ENCODE measurements at regions not wholly inside any gene's neighbourhood (a gene's known extent, or its start where the extent isn't known, plus 50 kb on each side); places are given as distances from the start of the nearest gene placed in this dataset.

DNA sequence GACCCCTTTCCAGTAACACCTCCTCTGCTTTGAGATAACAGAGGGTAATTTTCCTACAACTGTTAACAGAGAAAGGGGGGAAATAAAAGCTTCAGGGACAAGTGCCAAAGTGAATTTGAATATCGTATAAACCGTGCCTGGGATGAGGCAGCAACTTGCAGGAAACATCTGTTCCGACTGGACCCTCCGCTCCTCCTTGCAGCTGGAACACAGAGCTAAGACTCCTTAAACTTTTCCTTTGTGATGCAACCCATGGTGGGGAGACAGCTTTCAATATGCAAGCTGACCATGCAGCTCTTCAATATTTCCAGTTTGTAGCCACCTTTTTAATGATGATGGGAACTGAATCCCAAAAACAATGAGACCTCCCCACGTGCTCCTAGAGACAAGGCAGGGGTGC is 432.6 kb downstream of the ZNF536 start:
- DNase-seq = no peak

DNA sequence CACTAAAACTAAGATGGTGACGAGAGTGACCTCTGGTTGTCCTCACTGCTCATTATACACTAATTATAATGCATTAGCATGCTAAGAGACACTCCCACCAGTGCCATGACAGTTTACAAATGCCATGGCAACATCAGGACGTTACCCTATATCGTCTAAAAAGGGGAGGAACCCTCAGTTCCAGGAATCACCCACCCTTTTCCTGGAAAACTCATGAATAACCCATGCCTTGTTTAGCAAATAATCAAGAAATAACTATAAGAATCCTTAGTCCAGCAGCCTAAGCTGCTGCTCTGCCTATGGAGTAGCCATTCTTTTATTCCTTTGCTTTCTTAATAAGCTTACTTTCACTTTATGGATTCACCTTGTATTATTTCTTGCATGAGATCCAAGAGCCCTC is 432.1 kb downstream of the ZNF536 start:
- peak; percentile 14 for DNase-seq

- no peak for DNase-seq
Measured at GRCh38 chr19:30802424-30803013, 430.3 kb downstream of the ZNF536 start.

GRCh38 chr19:30799865-30800755 is 427.9 kb downstream of the ZNF536 start:
- peak; percentile 18 for DNase-seq

DNA sequence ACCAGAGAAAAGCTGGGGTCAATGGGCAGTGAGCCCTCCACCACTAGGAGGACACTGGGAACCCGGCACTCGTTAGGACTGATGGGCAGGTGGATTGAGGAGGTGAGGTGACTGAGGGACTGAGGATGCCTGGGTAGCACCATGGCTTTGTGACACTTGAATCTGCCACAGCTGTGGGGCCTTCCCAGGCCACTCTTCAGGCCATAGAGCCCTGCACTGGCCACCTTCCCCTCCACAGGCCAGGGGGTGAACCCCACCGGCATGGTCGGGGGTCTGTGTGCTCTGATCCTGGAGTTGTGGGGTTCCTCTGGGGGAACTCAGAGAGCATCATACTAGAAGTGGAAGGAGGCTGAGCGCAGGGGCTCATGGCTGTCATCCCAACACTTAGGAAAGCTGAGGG is 423.5 kb downstream of the ZNF536 start:
- DNase-seq = no peak

DNA sequence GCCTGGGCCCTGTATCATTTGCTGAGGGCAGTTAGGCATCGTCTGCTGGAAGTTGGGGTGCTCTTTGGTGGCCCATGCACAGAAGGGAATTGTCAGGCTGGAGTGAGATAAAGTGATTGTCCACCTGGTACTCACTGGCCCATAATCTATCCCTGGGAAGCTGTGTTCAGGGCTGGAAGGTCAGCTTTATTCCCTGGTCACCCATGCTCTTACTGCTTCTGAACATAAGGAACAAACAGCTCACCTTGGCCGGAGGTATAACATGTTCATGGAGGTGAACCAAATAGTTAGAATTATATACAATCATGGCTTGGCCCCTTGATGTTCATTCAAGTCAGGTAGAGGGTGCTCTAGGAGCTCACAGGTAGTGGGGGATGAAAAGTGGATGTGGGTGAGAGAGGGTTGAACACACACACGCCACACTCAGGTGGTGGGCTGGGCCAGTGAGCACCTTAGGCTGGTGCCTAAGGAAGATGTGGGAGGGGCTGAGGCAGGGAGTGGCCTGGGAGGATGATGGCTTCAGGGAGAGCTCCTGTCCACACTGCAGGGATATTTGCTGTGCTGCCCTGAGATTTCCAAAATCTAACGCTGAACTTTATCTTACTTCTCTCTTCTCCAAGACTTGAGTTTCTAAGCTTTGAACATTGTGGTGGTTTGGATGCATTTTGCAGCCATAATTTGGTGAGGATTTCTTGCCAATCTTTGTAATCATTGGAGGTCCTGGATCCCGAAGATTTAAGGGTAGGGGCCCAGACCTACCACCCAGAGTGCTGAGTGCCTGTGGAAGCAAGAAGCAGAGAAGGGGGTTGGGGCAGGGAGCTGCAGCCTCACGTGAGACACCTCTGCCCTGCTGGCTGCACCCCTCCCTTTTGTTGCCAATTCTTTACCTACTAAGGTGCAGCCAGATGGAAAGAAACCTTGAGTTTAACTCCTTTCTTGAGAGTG is 420.6 kb downstream of the ZNF536 start:
- no peak for DNase-seq

- no peak for DNase-seq
Measured at GRCh38 chr19:30791088-30791487, 418.9 kb downstream of the ZNF536 start.

GRCh38 chr19:30790056-30790680 is 418.0 kb downstream of the ZNF536 start:
- DNase-seq = no peak

GRCh38 chr19:30788105-30788765 is 416.1 kb downstream of the ZNF536 start:
- DNase-seq = no peak

DNA sequence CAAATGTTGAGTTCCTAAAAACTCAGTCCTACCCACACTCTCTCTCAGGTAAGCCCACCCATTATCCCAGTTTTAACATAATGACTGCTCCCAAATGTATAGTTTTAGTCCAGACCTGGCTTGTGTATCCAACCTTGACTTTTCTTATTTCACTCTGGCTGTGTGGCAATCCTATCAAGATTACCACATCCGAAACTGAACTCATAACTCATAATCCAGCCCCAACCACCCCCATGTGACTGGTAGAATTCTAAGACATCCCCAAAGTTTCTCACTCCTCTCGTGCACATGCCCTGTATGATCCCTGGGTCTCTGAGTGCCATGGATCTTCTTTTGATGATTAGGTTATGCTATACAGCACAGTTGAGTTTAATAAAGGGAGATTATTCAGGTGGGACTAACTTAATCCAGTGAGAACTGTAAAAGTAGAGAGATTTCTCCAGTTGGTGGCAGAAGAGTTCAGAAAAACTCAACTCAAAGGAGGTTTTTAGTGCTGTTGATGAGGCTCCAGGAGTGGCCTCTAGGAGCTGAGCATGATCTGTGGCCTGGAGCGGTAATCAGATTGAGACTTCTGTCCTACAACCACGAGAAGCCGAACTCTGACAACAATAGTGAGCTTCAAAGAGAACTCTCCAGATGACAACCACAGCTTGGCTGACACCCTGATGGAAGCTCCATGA is 413.4 kb downstream of the ZNF536 start:
- no peak for DNase-seq

- DNase-seq = peak; percentile 68
Measured at GRCh38 chr19:30784850-30785457, 412.8 kb downstream of the ZNF536 start.

- no peak for DNase-seq
Measured at GRCh38 chr19:30783936-30784335, 411.8 kb downstream of the ZNF536 start.

GRCh38 chr19:30783212-30783611 is 411.0 kb downstream of the ZNF536 start:
- no peak for DNase-seq

GRCh38 chr19:30781519-30781918 is 409.3 kb downstream of the ZNF536 start:
- DNase-seq = no peak

DNA sequence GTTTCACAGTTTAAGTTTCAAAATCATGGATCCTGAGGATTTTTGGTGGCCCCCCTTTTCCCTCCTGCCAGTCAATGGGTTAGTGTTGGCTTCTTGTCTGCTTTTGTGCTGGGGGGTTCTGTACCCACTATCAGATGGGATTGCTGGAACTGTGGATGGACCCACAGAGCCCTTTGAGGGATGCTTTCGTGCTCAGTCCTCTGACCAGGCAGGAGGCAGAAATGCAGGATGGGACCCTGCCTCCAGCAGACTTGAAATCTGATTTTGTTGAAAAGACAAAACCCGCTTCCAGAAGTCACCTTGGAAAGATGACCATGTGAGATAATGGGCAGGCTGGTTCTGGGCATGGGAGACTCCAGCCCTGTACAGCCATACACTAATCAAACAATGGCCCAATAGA is 408.9 kb downstream of the ZNF536 start:
- DNase-seq = no peak

DNA sequence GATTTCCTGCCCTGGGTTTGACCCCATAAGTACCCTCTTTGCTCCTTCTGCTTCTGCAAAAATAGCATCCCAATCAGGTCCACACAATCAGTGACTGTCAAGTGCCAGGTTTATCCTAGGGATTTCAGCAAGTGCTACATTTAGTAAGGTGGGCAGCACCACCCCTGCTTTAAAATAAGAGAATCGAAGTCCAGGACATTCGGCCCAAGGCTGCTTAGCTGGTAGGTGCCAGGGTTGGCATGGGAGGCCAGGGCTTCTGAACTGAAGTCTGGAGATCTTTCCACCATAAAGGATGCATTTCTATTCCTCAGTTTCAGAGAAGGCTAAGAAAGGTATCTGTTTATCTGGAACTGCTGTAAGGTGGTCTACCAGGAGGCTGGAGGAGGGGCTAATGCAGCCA is 408.3 kb downstream of the ZNF536 start:
- DNase-seq = no peak

- DNase-seq = no peak
Measured at GRCh38 chr19:30780032-30780431, 407.8 kb downstream of the ZNF536 start.

GRCh38 chr19:30778961-30779715 is 407.0 kb downstream of the ZNF536 start:
- DNase-seq = no peak

DNA sequence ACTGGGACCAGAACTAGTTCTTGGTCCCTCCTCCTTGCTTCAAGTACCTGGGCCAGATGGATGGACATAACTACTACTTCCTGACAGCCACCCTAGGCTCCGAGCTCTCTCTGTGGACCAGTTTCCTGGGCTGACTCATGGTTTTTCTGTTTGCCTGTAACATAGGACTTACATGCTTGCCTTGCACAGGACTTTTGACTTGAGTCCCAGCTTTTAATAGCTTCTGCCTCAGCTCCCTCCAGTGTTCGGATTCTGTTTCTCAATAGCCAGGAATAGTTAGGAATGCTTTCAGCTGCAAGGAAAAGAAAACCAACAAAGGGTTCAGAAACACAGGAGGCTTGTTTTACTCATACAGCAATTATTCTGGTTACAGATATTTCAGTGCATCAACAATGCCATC is 405.9 kb downstream of the ZNF536 start:
- no peak for DNase-seq

- DNase-seq = no peak
Measured at GRCh38 chr19:30775956-30776355, 403.8 kb downstream of the ZNF536 start.

Measured in hematopoietic multipotent progenitor cell treated with erythropoietin and hydrocortisone succinate and interleukin-3 and kit ligand, for 8 days (in vitro differentiated cells).